ENCODE measurements at regions not wholly inside any gene's neighbourhood (a gene's known extent, or its start where the extent isn't known, plus 50 kb on each side); places are given as distances from the start of the nearest gene placed in this dataset.

DNA sequence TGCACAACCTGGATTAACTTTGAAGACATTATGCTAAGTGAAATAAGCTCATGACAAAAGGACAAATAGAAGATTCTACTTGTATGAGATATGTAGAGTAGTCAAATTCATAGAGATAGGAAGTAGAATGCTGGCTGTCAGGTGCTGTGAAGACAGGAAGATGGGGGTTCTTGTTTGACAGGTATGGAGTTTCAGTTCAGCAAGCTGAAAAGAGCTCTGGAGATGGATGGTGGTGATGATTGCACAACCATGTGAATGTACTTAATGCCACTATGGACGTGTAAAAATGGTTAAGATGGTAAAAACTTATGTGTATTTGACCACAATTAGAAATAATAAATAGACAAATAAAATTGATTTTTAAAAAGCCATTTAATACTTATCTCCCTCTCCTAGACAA is 169.8 kb upstream of the DUSP10 start:
- no peak for DNase-seq (ENCODE audit: low spot score)

DNA sequence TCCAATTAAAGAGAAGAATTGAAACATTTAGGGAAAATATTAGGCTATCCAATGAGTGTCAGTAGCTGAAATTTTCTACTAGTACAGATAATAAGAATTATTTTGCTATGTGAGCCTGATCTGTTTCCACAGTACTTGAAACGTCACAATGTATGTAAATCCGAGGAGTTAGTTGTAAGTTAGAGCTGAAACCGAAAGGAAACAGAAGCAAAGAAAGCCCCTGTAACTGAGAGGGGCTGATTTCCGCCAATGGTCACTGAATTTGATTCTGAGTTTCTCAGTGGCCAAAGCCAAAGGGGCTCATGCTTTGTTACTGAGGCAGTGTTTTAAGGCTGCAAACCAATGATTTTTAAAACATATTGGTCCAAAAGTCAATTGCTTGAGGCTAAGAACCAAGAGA is 168.3 kb upstream of the DUSP10 start:
- no peak for DNase-seq (ENCODE audit: low spot score)

DNA sequence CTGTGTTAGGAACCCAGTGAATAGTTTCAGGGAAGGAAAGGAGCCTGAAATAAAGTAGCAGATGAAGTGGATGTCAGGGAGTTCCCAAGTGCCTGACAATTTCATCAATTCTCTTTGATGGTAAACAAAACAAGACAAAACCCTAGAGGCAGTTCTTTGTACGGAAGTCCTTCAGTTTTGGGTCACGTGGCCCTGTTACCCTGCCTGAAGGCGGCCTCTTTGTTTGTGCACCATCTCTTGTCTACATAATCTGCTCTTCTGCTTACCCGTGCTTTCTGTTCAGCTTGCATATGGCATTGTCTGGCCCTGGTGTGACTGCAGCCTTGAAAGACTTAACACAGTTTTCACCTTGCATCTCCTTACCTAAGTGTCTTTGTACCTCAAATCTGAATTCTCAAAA is 166.7 kb upstream of the DUSP10 start:
- DNase-seq (ENCODE audit: low spot score), result no peak

DNA sequence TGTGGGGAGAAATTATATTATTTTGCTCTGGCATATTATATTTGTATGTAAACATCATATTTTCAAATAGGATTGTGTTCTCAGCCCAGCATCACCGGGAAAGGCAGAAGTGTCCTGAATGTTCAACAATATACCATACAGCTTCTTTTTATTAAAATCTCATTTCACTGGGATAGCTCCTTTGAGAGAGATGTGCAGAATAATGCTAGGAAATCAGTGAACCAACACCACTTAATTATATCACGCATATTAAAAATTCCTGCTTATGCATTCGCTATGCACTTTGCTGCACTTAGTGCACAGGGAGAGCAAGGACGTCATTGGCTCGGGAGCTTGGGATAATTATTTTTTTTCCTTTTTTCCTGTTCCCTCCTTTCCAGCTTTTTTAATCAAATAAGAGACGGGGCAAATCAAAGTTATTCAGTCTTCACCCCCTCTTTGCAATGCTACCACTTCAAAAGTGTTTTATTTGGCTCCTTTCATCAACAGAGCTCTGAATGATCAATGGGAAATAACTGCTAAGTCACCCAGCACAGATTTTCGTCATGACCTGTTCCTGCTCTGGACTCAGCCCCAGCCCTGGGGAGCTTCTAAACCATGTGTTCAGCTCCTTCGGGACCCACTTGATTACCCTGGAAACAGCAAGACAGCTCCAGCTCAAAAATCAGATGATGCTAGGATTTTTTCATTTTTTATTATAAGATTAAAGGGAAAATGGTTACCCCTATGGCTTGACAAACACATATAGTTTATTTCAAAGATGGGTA is 165.5 kb upstream of the DUSP10 start:
- DNase-seq (ENCODE audit: low spot score), result no peak

DNA sequence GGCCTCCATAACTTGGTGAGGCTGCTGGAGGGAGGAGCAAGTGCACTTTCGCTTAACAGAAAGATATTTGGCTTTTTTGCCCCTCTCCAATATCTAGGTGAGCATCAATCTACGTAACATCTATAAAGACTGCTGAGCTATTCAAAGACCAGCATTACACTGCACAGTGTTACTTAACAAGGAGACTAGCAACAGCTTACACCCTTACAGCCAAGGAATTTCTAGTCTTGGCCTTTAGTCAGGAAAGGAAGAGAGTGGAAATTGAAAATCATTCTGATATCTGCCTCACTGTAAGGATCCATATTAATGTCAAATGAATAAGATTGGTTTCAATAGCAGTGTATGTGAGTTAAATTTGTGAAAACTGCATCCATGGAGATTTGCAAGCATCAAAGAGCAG is 163.9 kb upstream of the DUSP10 start:
- no peak for DNase-seq (ENCODE audit: low spot score)

DNA sequence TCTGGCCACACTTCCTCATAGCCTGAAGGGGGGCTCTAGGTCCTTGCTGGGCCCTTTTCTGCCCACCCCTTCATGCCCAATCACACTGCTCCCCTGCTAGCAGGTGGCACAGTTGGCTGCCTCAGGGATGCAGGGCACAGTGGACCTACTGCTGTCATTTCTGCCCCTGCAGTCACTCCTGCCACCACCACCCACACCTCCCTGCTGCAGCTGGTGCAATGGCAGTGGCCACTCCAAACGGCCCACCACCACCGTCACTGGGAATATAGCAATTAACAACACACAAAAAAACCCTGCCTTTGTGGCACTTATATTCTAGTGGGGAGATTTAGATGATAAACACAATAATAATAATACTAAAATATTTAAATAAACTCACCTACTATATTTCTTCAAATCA is 162.4 kb upstream of the DUSP10 start:
- DNase-seq (ENCODE audit: low spot score), result no peak

DNA sequence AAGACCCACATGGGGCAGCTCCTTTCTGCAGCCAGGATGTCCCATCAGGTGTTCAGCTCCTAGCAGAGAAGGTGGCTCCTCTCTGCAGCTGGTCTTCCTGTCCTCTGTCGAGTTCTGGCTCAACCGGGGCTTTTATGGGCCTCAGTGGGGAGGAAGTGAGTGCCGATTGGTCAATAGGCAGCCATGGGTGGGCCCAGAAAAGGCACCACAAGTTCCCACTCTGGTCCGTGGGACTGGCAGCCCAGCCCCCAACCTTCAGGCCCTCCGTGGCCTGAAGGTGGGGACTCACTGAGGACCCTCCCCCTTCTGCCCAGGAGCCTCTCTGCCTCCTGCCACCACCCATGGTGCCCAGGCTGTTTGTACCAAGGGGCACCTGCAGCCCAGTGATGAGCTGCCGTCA is 161.7 kb upstream of the DUSP10 start:
- no peak for DNase-seq (ENCODE audit: low spot score)

DNA sequence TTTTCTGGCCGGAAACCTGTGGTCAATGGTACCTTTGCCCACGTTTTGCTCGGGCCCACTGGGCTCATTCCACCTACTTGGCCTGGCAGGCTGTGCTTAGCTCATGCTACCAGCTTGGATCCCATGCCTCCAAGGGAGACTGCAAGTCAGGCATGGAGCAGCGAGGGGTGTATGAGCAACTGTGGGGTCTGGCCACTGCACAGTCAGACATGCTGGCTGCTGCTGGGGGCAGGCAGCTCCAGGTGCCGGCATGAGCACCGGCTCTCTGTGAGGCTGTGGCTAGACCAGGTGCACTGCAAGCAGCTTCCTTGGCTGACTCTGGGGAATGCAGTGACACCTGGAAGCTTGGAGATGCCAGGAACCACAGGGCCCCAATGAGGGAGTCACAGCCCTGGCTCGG is 161.1 kb upstream of the DUSP10 start:
- DNase-seq (ENCODE audit: low spot score), result no peak

DNA sequence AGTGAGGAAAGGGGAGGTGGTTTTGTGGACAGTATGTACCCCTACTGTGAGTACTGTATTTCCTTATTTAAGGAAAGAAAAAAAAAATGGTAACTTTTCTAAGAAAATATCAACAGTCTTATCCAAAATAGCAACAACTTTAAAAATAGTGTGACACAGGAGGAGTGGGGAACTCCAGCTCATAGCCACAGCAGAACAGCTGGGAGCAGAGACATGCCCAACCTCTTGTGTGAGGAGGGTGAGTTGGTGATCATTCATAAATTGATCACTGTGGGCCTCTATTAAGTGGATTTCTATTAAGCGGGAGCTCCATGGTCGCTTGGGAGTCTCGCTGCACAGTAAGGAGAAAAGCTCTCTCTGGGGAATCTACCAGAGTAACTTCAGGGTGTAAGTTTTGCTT is 158.8 kb upstream of the DUSP10 start:
- no peak for DNase-seq (ENCODE audit: low spot score)

DNA sequence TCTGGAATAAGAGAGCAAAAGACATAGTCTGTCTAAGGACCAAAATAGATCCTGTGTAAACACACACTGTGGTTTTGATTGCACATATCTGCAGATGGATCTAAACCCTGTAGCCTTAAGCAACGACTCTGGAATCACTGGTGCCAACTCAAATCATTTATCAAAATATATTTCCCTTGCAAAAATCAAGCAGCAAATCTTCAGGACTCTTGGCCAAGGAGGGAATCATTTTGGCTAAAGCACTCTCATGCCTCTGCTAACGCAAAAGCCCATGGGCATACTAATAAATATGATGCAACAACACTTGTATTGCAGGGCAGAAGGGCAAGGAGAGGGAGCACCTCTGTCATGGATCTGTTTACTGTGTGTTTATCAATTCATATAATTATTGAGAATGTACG is 155.4 kb upstream of the DUSP10 start:
- no peak for DNase-seq (ENCODE audit: low spot score)

DNA sequence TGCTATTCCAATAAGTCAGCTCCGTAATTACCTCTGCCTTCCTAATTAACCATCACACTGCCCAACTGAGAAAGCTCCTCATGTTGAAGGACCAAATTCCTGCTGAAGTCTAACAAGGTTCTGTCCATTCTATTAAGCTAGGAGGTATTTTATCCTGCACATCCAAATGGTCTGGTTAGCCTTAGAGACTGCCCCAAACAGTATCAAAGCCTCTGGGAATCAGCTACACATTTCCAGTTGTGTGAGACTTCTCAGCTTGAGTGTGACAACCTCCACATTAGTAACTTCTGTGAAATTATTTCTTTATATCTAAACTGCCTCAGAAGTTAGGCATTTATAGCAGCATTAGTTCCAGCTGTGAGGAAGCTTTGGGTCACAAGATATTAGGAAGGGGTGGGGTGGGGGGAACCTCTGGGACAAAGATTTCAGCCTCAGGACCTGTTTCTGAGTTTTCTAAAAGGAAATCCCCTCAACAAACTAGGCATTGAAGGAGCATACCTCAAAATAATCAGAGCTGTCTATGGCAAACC is 150.5 kb upstream of the DUSP10 start:
- DNase-seq (ENCODE audit: low spot score), result no peak

DNA sequence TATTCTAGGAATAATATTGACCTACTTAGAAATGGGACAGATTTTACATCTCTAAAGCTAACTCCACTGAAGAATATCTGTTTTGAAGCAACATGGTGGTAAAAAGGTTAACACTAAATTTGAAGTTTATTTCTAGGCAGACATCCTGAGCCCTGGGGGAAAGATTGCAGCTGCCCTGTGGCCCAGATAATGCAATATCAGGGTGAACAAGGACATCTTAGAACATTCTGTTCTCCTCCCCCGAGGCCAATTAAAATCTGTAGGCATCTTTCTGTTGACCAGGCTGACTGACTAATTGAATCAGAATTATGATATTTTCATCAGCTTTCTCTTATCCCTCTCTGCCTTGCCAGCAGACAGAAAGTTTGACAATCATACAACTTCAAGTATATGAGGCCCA is 149.8 kb upstream of the DUSP10 start:
- DNase-seq (ENCODE audit: low spot score), result no peak

DNA sequence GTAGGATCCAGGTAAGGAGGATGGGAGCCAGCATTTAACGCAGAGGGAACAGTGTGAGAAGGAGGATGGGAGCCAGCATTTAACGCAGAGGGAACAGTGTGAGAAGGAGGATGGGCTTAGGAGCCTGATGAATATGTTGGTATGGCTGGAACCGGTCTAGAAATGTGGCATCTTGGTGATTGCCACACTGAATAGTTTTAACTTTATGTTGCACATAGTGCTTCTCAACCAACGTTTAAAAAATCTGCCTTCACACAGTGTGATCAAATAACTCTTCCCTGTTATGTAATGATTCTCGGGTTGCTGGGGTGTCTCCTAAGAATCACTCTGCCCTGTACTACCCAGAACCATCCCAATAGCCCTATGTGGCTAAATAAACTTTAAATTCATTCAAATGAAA is 146.9 kb upstream of the DUSP10 start:
- DNase-seq (ENCODE audit: low spot score), result no peak

DNA sequence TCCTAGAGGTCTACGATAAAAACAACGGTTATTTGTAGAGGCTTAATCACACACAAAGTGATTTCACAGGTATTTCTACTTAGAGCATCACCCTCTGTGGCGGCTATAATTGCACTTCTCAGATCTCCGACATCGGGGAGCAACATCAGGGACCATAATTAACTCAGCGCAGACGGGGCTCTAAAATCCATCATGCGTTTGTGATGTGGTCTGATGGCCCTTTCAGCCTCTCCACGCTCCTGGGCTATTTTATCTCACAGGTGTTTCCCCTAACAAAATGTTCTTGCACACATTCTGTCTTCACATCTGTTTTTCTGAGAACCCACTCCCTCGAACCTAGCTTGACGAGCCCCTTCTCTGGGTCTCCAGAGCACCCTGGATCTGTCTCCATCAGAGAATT is 146.3 kb upstream of the DUSP10 start:
- no peak for DNase-seq (ENCODE audit: low spot score)

DNA sequence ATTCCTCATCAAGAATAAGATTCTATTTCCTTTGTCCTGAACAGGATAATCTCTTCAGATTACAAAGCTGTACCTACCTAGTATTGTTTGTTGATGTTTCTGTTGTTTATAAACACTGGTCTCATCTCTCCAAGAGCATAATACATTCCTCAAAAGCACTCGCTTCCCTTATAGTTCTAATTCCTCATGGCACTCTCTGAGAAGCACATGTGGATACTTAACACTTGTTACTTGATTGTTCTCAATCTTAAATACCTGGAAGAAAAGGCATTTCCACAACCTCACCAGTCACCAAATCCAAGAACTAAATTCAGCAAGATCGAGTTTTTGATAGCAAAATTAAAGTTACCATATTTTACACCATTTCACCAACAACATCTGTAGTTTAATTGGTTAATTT is 145.9 kb upstream of the DUSP10 start:
- DNase-seq (ENCODE audit: low spot score), result no peak

DNA sequence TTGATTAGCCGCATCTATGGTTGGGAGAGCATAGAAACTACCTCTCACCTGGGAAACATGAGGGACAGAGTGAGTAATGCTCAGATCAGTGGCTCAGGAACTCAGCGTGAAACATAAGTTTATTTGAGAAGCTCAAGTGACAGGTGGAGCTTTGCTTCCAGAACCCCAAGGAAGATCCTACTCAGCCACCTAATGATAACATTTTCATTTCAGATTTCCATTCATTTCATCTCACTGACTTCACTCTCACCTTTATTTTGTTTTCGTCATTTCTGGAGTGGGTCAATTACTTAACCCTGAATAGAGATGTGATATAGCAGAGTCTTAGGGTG is 145.5 kb upstream of the DUSP10 start:
- no peak for DNase-seq (ENCODE audit: low spot score)

DNA sequence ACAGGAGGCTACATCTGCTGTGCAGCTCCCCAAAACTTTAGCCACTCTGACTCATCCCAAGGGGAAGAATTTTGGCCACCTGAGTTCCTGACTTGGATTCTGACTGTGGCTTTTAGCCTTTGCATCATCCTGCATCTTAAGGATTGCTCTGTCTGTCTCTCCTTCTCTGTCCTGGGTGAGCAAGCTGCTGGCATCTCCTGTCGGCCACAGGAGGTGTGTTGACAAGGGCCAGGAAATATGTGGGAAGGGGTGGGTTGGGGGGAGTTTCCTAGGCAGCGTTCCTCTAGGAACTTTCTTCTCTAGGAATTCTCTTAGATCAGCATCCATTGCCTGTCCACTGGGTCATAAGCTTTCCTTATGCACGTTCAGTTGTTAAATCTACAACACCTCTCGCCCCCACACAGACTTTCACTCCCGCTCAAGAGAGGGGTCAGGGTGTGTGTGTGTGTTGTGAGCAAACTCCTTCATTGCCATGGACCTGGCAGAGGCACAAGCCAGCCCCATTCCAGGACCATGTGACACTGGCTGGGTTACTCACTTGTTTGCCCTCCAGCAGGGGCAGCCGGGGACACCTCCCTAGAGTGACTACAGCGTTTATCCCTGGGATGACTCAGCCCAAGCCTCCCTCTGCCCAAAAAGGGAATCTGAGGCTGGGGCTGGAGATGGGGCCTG is 145.0 kb upstream of the DUSP10 start:
- DNase-seq (ENCODE audit: low spot score), result no peak

DNA sequence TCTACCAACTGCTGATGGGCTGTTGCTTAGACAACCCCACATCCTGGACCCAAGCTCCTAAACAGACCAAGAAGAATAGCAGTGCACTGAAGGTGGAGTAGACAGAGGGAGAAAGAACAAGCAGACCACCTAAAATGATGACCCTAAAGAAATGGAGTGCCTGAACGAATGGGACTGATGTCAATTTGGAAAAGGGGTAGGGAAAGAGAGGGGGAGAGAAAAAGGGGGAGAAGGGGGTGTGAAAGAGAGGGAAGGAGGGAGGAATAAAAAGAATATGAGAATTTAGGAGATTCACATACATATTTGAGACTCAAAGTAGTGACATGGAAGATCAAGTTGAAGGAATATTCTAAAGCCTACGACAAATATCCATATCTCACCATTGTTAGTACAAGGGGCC is 144.4 kb upstream of the DUSP10 start:
- no peak for DNase-seq (ENCODE audit: low spot score)

DNA sequence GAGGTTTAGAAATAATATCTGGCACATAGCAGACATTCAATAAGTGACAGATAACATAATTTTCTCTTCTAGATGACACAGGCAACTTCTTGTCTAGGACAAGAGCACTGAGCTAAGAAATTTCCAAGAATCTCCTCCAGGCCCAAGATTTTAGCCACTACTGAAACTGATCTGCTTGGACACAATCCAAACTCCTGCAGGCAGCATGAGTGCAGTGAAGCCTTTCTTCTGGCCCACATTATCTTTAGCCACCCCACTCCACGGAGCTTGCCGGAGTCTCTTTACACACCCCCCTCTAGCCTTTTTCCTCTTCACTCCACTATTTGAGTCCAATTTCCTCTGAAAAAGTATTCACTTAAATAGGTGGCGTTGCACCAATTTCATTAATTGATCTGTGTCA is 142.9 kb upstream of the DUSP10 start:
- DNase-seq (ENCODE audit: low spot score), result no peak

DNA sequence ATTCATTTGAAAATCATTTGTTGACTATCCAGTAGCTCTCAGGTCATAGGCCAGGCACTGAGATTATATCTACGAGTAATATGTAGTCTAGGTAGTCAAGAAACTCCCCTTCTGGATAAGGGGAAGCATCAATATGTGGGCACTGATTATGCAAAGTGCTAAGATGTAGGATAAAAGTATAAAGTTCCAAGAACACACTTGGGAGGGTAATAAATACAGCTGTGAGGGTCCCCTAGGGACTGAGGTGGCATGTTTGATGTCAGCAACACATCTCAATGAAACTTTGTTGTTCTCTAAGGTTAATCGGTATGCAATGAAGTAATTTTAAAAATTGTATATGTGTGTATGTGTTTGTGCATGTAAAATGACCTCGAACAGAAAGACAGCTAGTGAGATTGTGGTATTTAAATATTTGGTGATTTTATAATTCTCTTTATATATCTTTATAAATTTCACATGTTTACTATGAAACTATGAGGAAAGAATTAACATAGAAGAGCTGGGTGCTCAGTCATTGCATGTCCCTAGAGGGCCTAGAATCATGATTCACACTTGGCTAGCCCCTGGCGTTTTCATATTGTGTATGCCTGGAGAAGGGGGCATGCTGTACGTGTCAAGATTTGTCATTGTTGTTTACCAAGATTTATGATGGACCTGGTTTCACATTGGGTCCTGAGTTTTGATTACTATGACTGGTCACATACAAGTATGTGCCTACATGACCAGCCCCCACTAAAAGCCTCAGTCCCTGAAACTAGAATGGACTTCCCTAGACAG is 140.1 kb upstream of the DUSP10 start:
- DNase-seq (ENCODE audit: low spot score), result no peak

DNA sequence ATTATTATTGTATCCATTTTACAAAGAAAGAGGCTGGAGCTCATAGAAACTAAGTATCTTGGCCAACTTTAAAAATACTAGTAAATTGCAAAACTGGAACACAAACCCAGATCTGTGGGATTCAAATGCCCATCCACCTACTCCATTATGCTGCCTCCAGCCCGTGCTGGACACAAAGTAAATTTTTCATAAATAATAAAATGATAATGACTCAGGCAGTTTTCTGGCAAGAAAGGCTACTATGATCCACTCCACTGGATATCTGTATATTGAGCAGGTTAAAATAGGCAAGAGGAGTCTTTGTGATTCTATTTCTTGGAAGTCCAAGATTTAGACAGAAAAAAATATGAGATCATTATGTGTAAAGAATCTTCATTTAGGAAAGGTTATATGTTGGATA is 138.3 kb upstream of the DUSP10 start:
- DNase-seq (ENCODE audit: low spot score), result no peak

DNA sequence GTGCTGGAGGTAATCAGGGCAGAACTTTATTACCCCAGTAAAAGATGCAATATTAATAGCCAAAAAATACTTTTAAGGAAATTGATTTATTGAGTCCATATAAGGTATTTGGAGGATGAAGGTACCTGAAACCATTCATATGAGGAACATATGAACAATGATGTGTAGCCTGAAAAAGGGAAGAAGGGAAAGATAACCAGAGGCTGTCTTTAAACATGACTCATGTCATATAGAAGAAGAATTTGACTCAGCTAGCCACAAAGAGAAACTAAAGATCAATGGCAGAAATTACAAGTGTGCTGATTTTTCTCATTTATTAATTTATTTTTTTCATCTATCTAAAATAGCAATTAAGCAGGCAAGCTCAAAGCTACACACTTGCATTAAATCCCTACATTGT is 136.2 kb upstream of the DUSP10 start:
- DNase-seq (ENCODE audit: low spot score), result no peak

DNA sequence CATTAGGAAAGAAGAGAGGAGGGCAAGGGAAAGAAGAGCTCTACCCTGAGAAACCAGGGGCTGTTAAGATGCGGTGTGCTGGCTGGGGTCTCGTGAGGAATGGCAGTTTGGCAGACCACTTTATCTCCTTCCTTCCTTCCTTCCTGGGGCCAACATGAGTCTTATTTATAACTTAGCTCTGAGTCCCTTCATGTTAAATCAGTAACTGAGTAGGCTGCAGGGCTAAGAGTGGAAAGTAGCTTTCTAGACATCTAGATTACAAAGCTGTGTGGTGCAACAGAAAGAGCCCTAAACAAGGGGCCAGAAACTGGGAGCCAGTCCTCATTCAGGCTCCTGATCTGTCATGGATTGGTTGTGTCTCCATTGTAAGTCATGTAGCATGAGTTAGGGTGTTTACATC is 135.4 kb upstream of the DUSP10 start:
- no peak for DNase-seq (ENCODE audit: low spot score)
